Ishikawa (cell line): ENCODE measurements at regions not wholly inside any gene's neighbourhood (a gene's known extent, or its start where the extent isn't known, plus 50 kb on each side); places are given as distances from the start of the nearest gene placed in this dataset.

ENCODE experiments used
- CEBPB ChIP-seq: IDR thresholded peaks from 2 replicates; pipeline ENCODE4 v1.6.1; 2012
- CREB1 ChIP-seq: IDR thresholded peaks from 2 replicates; pipeline ENCODE4 v1.6.1; 2012; ENCODE audit warnings: low read depth
- EGR1 ChIP-seq: IDR thresholded peaks from 2 replicates; pipeline ENCODE4 v1.6.1; 2012
- EP300 ChIP-seq: IDR thresholded peaks from 2 replicates; pipeline ENCODE4 v1.6.1; 2012; ENCODE audit warnings: borderline replicate concordance
- FOXM1 ChIP-seq: IDR thresholded peaks from 2 replicates; pipeline ENCODE4 v1.6.1; 2012; ENCODE audit warnings: low read depth, borderline replicate concordance
- NFIC ChIP-seq: IDR thresholded peaks from 2 replicates; pipeline ENCODE4 v1.6.1; 2012
- RAD21 ChIP-seq: IDR thresholded peaks from 2 replicates; pipeline ENCODE4 v1.6.1; 2012; ENCODE audit warnings: low read depth
- TAF1 ChIP-seq: IDR thresholded peaks from 2 replicates; pipeline ENCODE4 v1.6.1; 2012; ENCODE audit warnings: low read depth, mild to moderate bottlenecking
- TCF12 ChIP-seq: IDR thresholded peaks from 2 replicates; pipeline ENCODE4 v1.6.1; 2012; ENCODE audit warnings: low read depth
- TEAD4 ChIP-seq: IDR thresholded peaks from 2 replicates; pipeline ENCODE4 v1.6.1; 2012
- YY1 ChIP-seq: IDR thresholded peaks from 2 replicates; pipeline ENCODE4 v1.6.1; 2012; ENCODE audit warnings: low read depth
- ZBTB7A ChIP-seq: IDR thresholded peaks from 2 replicates; pipeline ENCODE4 v1.6.1; 2012; ENCODE audit warnings: low read depth
- TF ChIP-seq, protein P1 (sequence below): IDR thresholded peaks from 2 replicates; pipeline ENCODE4 v1.6.1; 2012; ENCODE audit warnings: low read depth, mild to moderate bottlenecking
- TF ChIP-seq, protein P2 (sequence below): IDR thresholded peaks from 2 replicates; pipeline ENCODE4 v1.6.1; 2012
- TF ChIP-seq, protein P3 (sequence below): IDR thresholded peaks from 2 replicates; pipeline ENCODE4 v1.6.1; 2012

DNA sequence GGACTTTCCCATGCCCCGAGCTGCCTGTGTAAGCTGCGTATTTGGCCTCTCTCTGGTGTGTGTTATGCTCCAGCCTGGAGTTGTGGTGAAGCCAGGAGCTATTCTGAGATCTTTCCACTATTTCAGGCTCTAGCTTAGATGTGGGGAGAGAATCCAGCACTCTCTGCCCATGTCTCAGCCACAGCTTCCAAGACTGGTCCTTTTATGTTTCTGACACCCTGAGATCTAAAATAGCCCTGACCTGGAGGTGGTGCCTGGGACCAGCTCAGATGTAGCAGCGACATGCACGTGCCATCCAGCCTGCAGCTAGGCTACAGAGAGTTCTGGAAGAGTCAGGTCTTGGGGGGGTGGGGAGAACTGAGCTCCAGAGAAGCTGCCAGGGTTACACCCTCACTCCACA is 76.5 kb downstream of the TENT5C start:
- TF ChIP-seq EGR1, result no peak
- TF ChIP-seq FOXM1, result no peak
- TF ChIP-seq, protein P1, sequence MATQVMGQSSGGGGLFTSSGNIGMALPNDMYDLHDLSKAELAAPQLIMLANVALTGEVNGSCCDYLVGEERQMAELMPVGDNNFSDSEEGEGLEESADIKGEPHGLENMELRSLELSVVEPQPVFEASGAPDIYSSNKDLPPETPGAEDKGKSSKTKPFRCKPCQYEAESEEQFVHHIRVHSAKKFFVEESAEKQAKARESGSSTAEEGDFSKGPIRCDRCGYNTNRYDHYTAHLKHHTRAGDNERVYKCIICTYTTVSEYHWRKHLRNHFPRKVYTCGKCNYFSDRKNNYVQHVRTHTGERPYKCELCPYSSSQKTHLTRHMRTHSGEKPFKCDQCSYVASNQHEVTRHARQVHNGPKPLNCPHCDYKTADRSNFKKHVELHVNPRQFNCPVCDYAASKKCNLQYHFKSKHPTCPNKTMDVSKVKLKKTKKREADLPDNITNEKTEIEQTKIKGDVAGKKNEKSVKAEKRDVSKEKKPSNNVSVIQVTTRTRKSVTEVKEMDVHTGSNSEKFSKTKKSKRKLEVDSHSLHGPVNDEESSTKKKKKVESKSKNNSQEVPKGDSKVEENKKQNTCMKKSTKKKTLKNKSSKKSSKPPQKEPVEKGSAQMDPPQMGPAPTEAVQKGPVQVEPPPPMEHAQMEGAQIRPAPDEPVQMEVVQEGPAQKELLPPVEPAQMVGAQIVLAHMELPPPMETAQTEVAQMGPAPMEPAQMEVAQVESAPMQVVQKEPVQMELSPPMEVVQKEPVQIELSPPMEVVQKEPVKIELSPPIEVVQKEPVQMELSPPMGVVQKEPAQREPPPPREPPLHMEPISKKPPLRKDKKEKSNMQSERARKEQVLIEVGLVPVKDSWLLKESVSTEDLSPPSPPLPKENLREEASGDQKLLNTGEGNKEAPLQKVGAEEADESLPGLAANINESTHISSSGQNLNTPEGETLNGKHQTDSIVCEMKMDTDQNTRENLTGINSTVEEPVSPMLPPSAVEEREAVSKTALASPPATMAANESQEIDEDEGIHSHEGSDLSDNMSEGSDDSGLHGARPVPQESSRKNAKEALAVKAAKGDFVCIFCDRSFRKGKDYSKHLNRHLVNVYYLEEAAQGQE, result no peak
- no peak for TF ChIP-seq TCF12
- no peak for TF ChIP-seq CEBPB

DNA sequence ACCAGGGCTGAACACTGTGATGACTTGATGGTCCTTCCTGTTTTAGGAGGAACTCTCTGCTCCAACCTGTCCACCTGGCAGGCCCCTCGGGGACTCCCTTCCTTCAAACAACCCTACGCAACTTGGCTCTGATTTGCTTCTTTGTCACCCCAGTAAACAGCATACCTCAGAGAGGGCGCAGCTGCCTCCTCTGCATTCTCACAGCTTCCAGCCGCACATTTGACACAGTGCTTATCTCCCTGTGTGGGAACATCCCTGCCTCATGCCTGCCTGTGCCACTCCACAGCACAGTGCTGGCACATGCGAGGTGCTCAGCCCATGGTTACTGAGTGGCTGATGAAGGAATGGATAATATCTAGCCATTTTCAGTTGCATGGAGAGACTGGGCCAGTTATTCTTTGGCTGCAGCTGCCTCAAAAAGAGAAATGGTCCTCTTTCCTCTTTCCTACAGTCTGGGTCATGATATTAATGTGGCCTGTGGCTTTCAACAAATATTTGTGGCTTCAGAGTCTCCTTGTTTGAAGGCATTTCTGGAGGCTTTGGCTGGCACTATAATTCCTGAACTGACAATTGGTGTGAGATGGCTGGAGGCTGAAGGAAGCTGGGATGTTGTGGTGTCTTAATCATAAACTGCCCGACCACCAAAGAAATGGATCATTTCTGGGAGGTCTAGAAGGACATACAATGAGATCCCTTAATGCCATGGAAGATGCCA is 77.9 kb downstream of the TENT5C start:
- TF ChIP-seq ZBTB7A, result no peak
- TF ChIP-seq, protein P2, sequence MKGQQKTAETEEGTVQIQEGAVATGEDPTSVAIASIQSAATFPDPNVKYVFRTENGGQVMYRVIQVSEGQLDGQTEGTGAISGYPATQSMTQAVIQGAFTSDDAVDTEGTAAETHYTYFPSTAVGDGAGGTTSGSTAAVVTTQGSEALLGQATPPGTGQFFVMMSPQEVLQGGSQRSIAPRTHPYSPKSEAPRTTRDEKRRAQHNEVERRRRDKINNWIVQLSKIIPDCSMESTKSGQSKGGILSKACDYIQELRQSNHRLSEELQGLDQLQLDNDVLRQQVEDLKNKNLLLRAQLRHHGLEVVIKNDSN, result no peak
- TF ChIP-seq CREB1, result no peak
- no peak for TF ChIP-seq NFIC
- no peak for TF ChIP-seq FOXM1
- TF ChIP-seq, protein P3, sequence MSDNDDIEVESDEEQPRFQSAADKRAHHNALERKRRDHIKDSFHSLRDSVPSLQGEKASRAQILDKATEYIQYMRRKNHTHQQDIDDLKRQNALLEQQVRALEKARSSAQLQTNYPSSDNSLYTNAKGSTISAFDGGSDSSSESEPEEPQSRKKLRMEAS, result no peak
- TF ChIP-seq CEBPB, result no peak
- TF ChIP-seq TCF12, result no peak
- TF ChIP-seq EGR1, result no peak
- no peak for TF ChIP-seq TEAD4
- no peak for TF ChIP-seq YY1
- TF ChIP-seq, protein P1, result no peak
- TF ChIP-seq RAD21, result no peak
- TF ChIP-seq TAF1, result no peak
- TF ChIP-seq EP300, result no peak

DNA sequence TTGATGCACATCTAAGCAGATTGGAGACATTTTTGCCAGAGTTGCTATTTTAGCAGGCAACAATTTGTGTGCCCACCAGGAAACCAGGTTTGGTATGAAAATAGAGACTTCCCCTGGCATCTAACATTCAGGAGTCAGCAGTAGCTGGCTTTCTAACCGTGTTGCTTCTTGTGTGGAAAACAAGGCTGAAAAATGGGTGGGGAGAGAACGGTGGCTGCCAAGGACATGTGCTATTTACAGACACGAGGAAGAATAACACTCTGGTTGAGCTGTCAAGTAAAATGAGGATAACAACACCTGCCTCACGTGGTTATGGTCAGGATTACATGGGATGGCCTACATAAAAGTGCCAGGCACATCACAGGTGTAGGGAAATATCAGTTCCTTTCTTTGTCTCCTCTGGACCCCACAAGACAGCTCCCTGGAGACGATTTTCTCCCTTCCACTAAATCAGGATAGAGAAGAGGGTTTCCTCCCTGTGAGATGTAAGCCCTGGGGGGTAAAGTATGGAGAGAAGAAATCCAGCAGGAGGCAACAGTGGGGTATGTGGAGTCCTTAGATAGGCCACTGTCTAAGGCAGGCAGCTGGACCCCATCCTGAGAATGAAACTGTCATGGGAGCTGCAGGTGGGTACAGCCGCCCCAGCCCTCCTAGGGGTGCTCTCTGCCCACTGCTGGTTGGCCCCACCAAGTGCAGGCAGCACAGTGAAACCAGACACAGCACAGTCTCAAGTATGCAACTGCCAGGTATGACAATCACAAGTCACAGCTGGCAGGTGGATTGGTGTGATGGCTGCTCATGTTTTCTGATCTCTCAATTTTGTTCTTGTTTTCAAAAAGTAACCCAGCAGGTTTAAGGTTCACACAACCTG is 80.3 kb downstream of the TENT5C start:
- no peak for TF ChIP-seq FOXM1
- TF ChIP-seq CREB1, result no peak
- no peak for TF ChIP-seq EP300
- TF ChIP-seq YY1, result no peak
- TF ChIP-seq, protein P1, result no peak
- TF ChIP-seq CEBPB, result no peak
- no peak for TF ChIP-seq TEAD4
- no peak for TF ChIP-seq RAD21
- TF ChIP-seq, protein P3, result no peak

DNA sequence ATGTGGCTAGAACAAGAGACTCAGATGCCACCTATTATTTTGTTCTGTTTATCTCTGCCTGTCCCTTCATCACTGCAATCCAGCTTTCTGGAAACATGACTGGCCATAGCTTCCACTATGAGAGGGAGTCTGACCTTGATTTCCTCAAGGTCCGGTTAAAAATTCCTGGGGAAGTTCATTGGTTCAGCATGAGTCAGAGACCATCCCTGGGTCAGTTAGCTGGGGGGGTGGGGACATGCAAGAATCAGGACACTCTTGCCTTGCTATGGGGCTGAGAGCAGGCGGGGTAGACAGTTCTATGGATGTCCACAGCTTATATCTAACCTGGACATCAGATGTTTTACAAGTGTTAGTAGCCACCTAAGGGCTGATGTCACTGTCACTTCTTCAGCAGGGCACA is 81.1 kb downstream of the TENT5C start:
- TF ChIP-seq CREB1 (no peak), CEBPB (no peak), ZBTB7A (no peak), FOXM1 (no peak), EGR1 (no peak), TCF12 (no peak), YY1 (no peak), RAD21 (no peak), TEAD4 (no peak)
- TF ChIP-seq, protein P3, result no peak
- TF ChIP-seq, protein P1, result no peak
